ENCODE measurements at regions not wholly inside any gene's neighbourhood (a gene's known extent, or its start where the extent isn't known, plus 50 kb on each side); places are given as distances from the start of the nearest gene placed in this dataset.
"Not testable (repeated sequence)": the region's sequence is repeated elsewhere in the genome, so short reads cannot be mapped to it uniquely, and the experiment has no call there.

GRCh38 chr21:15119486-15119885, 54.7 kb upstream of the NRIP1 start:
- Histone ChIP-seq H3K4me3 (ENCODE audit: insufficient read depth, low read depth, low read length, poor library complexity, severe bottlenecking) (no peak overlapping the region), H3K36me3 (ENCODE audit: control insufficient read depth, insufficient read depth, low read length) (no peaks in the 10 kb centered on the region)
- no peak for DNase-seq

DNA sequence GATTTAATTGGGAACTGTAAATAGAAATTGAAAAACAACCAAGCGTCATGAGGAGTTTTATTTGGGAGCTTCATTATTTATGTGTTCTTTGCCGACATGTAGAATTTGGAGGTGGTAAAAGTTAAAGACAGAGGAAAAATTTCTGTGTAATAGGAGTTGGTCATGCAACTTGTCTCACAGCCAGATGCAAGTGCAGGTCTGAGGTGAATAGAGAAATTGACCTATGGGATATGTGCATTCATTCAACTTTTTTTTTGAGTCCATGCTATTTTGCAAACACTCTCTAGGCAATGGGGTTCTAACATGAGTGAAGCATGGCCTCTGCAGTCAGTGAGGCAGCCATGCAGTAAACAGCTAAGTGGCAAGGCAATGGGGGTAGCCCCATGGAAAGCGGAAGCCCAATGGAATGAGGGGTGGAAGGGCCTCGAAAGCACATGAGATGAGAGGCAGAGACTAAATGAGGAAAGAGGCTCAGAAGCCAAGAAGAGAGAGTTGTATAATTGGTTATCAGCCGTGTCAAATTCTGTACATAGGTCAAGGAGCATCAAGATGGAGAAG, 56.4 kb upstream of the NRIP1 start:
- H3K4me1 ChIP-seq (ENCODE audit: control insufficient read depth, insufficient read depth, low read length, poor library complexity, severe bottlenecking), result no peaks in the 10 kb centered on the region
- H3K36me3 ChIP-seq (ENCODE audit: control insufficient read depth, insufficient read depth, low read length), result no peaks in the 10 kb centered on the region
- no peak overlapping the region for H3K4me3 ChIP-seq (ENCODE audit: insufficient read depth, low read depth, low read length, poor library complexity, severe bottlenecking)
- no peak overlapping the region for H3K27ac ChIP-seq (ENCODE audit: insufficient read depth, low read length, poor library complexity, severe bottlenecking)
- DNase-seq, result no peak
- no peaks in the 10 kb centered on the region for H3K27me3 ChIP-seq (replicated peaks; ENCODE audit: control insufficient read depth, insufficient read depth, low read length, poor library complexity, severe bottlenecking)
- H3K9me3 ChIP-seq (ENCODE audit: control insufficient read depth, low read length), result no peaks in the 10 kb centered on the region

More at GRCh38 chr21:15119486-15119885, 54.7 kb upstream of the NRIP1 start:
- Histone ChIP-seq H3K27me3 (replicated peaks; ENCODE audit: control insufficient read depth, insufficient read depth, low read length, poor library complexity, severe bottlenecking) (no peaks in the 10 kb centered on the region), H3K27ac (ENCODE audit: insufficient read depth, low read length, poor library complexity, severe bottlenecking) (no peak overlapping the region), H3K9me3 (ENCODE audit: control insufficient read depth, low read length) (no peaks in the 10 kb centered on the region), H3K4me1 (ENCODE audit: control insufficient read depth, insufficient read depth, low read length, poor library complexity, severe bottlenecking) (no peaks in the 10 kb centered on the region)

- Histone ChIP-seq H3K27me3 (replicated peaks; ENCODE audit: control insufficient read depth, insufficient read depth, low read length, poor library complexity, severe bottlenecking) (no peaks in the 10 kb centered on the region), H3K4me3 (ENCODE audit: insufficient read depth, low read depth, low read length, poor library complexity, severe bottlenecking) (no peak overlapping the region), H3K27ac (ENCODE audit: insufficient read depth, low read length, poor library complexity, severe bottlenecking) (no peak overlapping the region), H3K36me3 (ENCODE audit: control insufficient read depth, insufficient read depth, low read length) (no peaks in the 10 kb centered on the region), H3K9me3 (ENCODE audit: control insufficient read depth, low read length) (no peaks in the 10 kb centered on the region), H3K4me1 (ENCODE audit: control insufficient read depth, insufficient read depth, low read length, poor library complexity, severe bottlenecking) (no peaks in the 10 kb centered on the region)
- no peak for DNase-seq
Measured at GRCh38 chr21:15121655-15122120, 56.9 kb upstream of the NRIP1 start.

DNA sequence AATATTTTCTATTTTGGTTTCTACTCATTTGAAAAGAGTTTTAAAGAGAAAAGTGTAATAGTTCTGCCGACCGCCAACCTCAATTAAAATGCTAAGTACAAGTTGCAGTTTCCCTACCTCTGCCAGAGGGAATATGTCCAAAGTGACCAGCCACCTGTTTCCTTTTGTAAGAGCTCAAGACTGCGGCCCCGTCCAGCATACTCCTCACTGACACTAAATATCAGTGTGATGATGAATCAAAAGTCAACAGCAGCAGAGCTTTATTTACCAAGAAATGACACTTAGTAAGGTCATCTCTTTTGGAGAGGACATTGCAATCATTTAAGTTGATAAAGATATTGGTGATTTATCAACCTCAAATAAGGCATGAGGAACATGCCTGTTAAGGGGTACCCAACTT, 57.4 kb upstream of the NRIP1 start:
- Histone ChIP-seq H3K4me3 (ENCODE audit: insufficient read depth, low read depth, low read length, poor library complexity, severe bottlenecking) (no peak overlapping the region), H3K36me3 (ENCODE audit: control insufficient read depth, insufficient read depth, low read length) (no peaks in the 10 kb centered on the region), H3K27ac (ENCODE audit: insufficient read depth, low read length, poor library complexity, severe bottlenecking) (no peak overlapping the region), H3K27me3 (replicated peaks; ENCODE audit: control insufficient read depth, insufficient read depth, low read length, poor library complexity, severe bottlenecking) (no peaks in the 10 kb centered on the region), H3K4me1 (ENCODE audit: control insufficient read depth, insufficient read depth, low read length, poor library complexity, severe bottlenecking) (no peaks in the 10 kb centered on the region), H3K9me3 (ENCODE audit: control insufficient read depth, low read length) (no peaks in the 10 kb centered on the region)
- DNase-seq, result no peak

GRCh38 chr21:15124731-15125130, 59.9 kb upstream of the NRIP1 start:
- no peaks in the 10 kb centered on the region for H3K27me3 ChIP-seq (replicated peaks; ENCODE audit: control insufficient read depth, insufficient read depth, low read length, poor library complexity, severe bottlenecking)
- no peaks in the 10 kb centered on the region for H3K9me3 ChIP-seq (ENCODE audit: control insufficient read depth, low read length)
- H3K4me3 ChIP-seq (ENCODE audit: insufficient read depth, low read depth, low read length, poor library complexity, severe bottlenecking), result no peak overlapping the region
- H3K36me3 ChIP-seq (ENCODE audit: control insufficient read depth, insufficient read depth, low read length), result no peaks in the 10 kb centered on the region
- no peaks in the 10 kb centered on the region for H3K4me1 ChIP-seq (ENCODE audit: control insufficient read depth, insufficient read depth, low read length, poor library complexity, severe bottlenecking)
- no peak for DNase-seq
- H3K27ac ChIP-seq (ENCODE audit: insufficient read depth, low read length, poor library complexity, severe bottlenecking), result no peak overlapping the region

DNA sequence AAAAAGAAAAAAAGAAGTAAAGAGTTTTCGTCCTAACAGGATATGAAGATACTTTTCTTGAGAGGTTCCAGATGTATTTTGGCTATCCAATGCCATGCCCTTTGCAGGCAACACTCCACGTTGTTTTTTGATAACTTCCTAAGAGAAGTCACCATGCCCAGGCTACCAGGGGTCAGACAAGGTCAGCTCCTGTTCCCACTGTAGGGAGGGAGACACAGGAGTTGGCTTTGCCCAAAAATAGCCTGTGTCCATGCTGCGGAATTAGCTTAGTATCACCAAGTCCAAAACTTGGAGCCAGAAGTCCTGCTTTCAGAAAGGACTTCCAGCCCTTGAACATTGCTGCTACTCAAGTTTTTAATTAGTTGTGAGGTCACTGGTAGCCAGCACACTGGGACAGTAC, 62.1 kb upstream of the NRIP1 start:
- H3K27ac ChIP-seq (ENCODE audit: insufficient read depth, low read length, poor library complexity, severe bottlenecking), result no peak overlapping the region
- no peak overlapping the region for H3K4me3 ChIP-seq (ENCODE audit: insufficient read depth, low read depth, low read length, poor library complexity, severe bottlenecking)
- no peaks in the 10 kb centered on the region for H3K4me1 ChIP-seq (ENCODE audit: control insufficient read depth, insufficient read depth, low read length, poor library complexity, severe bottlenecking)
- no peaks in the 10 kb centered on the region for H3K36me3 ChIP-seq (ENCODE audit: control insufficient read depth, insufficient read depth, low read length)
- no peaks in the 10 kb centered on the region for H3K27me3 ChIP-seq (replicated peaks; ENCODE audit: control insufficient read depth, insufficient read depth, low read length, poor library complexity, severe bottlenecking)
- H3K9me3 ChIP-seq (ENCODE audit: control insufficient read depth, low read length), result no peaks in the 10 kb centered on the region
- DNase-seq, result no peak

DNA sequence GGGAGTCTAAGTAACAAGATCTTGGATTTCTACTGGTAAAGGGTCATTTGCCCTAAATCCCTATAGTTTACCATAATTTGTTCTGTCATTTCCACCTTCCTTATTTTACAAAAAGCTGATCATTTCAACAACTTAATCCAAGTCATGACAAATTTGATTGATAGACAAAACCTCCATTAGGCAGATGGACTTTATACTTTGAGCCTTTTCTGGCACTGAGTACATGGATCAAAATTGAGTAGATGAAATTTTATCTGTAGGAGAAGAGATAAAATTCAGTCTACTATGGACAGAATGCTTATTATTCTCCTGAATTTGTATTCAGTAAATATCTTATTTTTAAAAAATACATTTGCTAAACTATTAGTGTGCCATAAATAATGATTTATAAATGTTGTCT, 62.6 kb upstream of the NRIP1 start:
- H3K4me1 ChIP-seq (ENCODE audit: control insufficient read depth, insufficient read depth, low read length, poor library complexity, severe bottlenecking), result no peaks in the 10 kb centered on the region

GRCh38 chr21:15128267-15128666, 63.5 kb upstream of the NRIP1 start:
- H3K36me3 ChIP-seq (ENCODE audit: control insufficient read depth, insufficient read depth, low read length), result no peaks in the 10 kb centered on the region
- DNase-seq, result no peak
- H3K4me3 ChIP-seq (ENCODE audit: insufficient read depth, low read depth, low read length, poor library complexity, severe bottlenecking), result no peak overlapping the region
- no peaks in the 10 kb centered on the region for H3K9me3 ChIP-seq (ENCODE audit: control insufficient read depth, low read length)
- H3K4me1 ChIP-seq (ENCODE audit: control insufficient read depth, insufficient read depth, low read length, poor library complexity, severe bottlenecking), result no peaks in the 10 kb centered on the region
- no peak overlapping the region for H3K27ac ChIP-seq (ENCODE audit: insufficient read depth, low read length, poor library complexity, severe bottlenecking)
- no peaks in the 10 kb centered on the region for H3K27me3 ChIP-seq (replicated peaks; ENCODE audit: control insufficient read depth, insufficient read depth, low read length, poor library complexity, severe bottlenecking)

More for the DNA sequence above, 62.6 kb upstream of the NRIP1 start:
- no peak for DNase-seq
- no peaks in the 10 kb centered on the region for H3K9me3 ChIP-seq (ENCODE audit: control insufficient read depth, low read length)
- no peaks in the 10 kb centered on the region for H3K36me3 ChIP-seq (ENCODE audit: control insufficient read depth, insufficient read depth, low read length)
- no peaks in the 10 kb centered on the region for H3K27me3 ChIP-seq (replicated peaks; ENCODE audit: control insufficient read depth, insufficient read depth, low read length, poor library complexity, severe bottlenecking)
- H3K27ac ChIP-seq (ENCODE audit: insufficient read depth, low read length, poor library complexity, severe bottlenecking), result no peak overlapping the region
- H3K4me3 ChIP-seq (ENCODE audit: insufficient read depth, low read depth, low read length, poor library complexity, severe bottlenecking), result no peak overlapping the region

DNA sequence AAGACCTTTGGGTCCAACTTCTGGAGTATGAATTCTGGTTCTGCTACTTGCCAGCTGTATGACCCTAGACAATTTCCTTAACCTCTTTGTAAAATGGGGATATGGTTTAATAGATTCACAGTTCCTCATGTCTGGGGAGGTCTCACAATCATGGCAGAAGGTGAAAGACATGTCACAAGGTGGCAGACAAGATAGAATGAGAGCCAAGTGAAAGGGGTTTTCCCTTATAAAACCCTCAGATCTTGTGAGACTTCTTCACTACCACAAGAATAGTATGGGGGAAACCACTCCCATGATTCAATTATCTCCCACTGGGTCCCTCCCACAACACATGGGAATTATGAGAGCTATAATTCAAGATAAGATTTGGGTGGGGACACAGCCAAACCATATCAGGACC, 63.9 kb upstream of the NRIP1 start:
- DNase-seq; H3K9me3 ChIP-seq (ENCODE audit: control insufficient read depth, low read length); H3K4me1 ChIP-seq (ENCODE audit: control insufficient read depth, insufficient read depth, low read length, poor library complexity, severe bottlenecking); H3K27ac ChIP-seq (ENCODE audit: insufficient read depth, low read length, poor library complexity, severe bottlenecking); H3K27me3 ChIP-seq (replicated peaks; ENCODE audit: control insufficient read depth, insufficient read depth, low read length, poor library complexity, severe bottlenecking); H3K4me3 ChIP-seq (ENCODE audit: insufficient read depth, low read depth, low read length, poor library complexity, severe bottlenecking); H3K36me3 ChIP-seq (ENCODE audit: control insufficient read depth, insufficient read depth, low read length): not testable (repeated sequence)

DNA sequence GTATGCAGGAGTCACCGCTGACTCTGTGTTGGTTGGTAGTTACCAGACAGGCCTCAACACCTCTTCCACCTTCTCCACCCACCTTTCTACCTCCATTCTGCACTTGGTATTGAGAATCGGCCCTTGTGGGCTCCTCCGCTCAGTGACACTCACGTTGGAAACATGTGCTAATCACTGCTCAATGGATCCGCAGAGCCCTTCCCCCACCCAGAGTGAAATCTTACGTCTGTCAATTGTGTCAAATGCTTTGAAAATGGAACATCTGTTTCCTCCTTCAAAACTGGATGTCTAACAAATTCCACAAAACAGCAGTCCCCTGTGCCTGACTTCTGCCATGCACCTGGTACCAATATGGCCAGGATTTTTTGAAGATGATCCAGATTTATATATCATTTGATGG, 65.5 kb upstream of the NRIP1 start:
- H3K27ac ChIP-seq (ENCODE audit: insufficient read depth, low read length, poor library complexity, severe bottlenecking), result no peak overlapping the region
- no peaks in the 10 kb centered on the region for H3K27me3 ChIP-seq (replicated peaks; ENCODE audit: control insufficient read depth, insufficient read depth, low read length, poor library complexity, severe bottlenecking)
- H3K36me3 ChIP-seq (ENCODE audit: control insufficient read depth, insufficient read depth, low read length), result no peaks in the 10 kb centered on the region
- H3K4me1 ChIP-seq (ENCODE audit: control insufficient read depth, insufficient read depth, low read length, poor library complexity, severe bottlenecking), result no peaks in the 10 kb centered on the region
- no peak for DNase-seq
- no peaks in the 10 kb centered on the region for H3K9me3 ChIP-seq (ENCODE audit: control insufficient read depth, low read length)
- no peak overlapping the region for H3K4me3 ChIP-seq (ENCODE audit: insufficient read depth, low read depth, low read length, poor library complexity, severe bottlenecking)
